ENCODE measurements at regions not wholly inside any gene's neighbourhood (a gene's known extent, or its start where the extent isn't known, plus 50 kb on each side); places are given as distances from the start of the nearest gene placed in this dataset.

DNA sequence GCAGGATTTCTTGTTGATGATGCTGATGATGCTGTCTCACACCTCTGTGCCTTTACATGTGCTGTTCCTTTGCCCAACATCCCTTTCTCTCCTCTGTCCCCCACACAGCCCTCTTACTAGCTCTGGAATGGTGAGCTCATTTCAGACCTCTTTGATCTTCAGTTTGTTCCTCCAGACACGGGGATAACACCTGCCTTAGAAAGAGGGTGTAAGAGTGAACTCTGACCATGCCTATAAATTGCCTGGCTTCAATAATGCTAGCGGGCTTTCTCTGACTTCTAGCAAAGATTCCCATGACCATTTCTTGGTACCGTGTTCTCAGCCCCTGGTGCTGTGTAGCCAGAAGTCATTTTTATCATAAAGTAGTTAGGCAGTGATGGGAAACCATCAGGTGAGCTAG lies 55.9 kb upstream of the DRD2 start:
- 73 to 81% methylated on average over 3 of the region's 3 CpGs for WGBS, 2 donors
- intact Hi-C loops (cut with DNase I; ENCODE audit: low total_unique reads) = no loop called here
- DNase-seq = no peak
- no peaks in the 10 kb centered on the region for H3K4me1 ChIP-seq
- H3K36me3 ChIP-seq (ENCODE audit: low read depth, missing control alignments) = no peaks in the 10 kb centered on the region
- H3K27ac ChIP-seq = no peak overlapping the region
- no peak overlapping the region for H3K4me3 ChIP-seq
- H3K27me3 ChIP-seq = no peaks in the 10 kb centered on the region
- H3K9me3 ChIP-seq = no peaks in the 10 kb centered on the region
- no peak for TF ChIP-seq POLR2A (IDR thresholded peaks at IDR 0.05)
- TF ChIP-seq, protein P1, sequence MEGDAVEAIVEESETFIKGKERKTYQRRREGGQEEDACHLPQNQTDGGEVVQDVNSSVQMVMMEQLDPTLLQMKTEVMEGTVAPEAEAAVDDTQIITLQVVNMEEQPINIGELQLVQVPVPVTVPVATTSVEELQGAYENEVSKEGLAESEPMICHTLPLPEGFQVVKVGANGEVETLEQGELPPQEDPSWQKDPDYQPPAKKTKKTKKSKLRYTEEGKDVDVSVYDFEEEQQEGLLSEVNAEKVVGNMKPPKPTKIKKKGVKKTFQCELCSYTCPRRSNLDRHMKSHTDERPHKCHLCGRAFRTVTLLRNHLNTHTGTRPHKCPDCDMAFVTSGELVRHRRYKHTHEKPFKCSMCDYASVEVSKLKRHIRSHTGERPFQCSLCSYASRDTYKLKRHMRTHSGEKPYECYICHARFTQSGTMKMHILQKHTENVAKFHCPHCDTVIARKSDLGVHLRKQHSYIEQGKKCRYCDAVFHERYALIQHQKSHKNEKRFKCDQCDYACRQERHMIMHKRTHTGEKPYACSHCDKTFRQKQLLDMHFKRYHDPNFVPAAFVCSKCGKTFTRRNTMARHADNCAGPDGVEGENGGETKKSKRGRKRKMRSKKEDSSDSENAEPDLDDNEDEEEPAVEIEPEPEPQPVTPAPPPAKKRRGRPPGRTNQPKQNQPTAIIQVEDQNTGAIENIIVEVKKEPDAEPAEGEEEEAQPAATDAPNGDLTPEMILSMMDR (IDR thresholded peaks at IDR 0.05) = no peak

- H3K4me1 ChIP-seq = no peaks in the 10 kb centered on the region
- WGBS, 2 donors = 75 to 95% methylated on average over 1 of the region's 1 CpG
- no peaks in the 10 kb centered on the region for H3K36me3 ChIP-seq (ENCODE audit: low read depth, missing control alignments)
- no peak for DNase-seq
- TF ChIP-seq, protein P1 (IDR thresholded peaks at IDR 0.05) = no peak
- no peak for TF ChIP-seq POLR2A (IDR thresholded peaks at IDR 0.05)
- H3K9me3 ChIP-seq = no peaks in the 10 kb centered on the region
- H3K27ac ChIP-seq = no peak overlapping the region
- H3K4me3 ChIP-seq = no peak overlapping the region
- intact Hi-C loops (cut with DNase I; ENCODE audit: low total_unique reads) = loop anchor here (10.0 kb wide), 1 partner anchor 225 kb away; no protein-coding TSS in a partner anchor
- no peaks in the 10 kb centered on the region for H3K27me3 ChIP-seq
Measured at GRCh38 chr11:113529606-113530005, 54.4 kb upstream of the DRD2 start.

- no peak for DNase-seq
- Histone ChIP-seq H3K36me3 (ENCODE audit: low read depth, missing control alignments) (no peaks in the 10 kb centered on the region), H3K27me3 (no peaks in the 10 kb centered on the region), H3K9me3 (no peaks in the 10 kb centered on the region), H3K4me1 (no peaks in the 10 kb centered on the region), H3K27ac (no peak overlapping the region), H3K4me3 (no peak overlapping the region)
- intact Hi-C loops (cut with DNase I; ENCODE audit: low total_unique reads) = loop anchor here (10.0 kb wide), 1 partner anchor 224 kb away; no protein-coding TSS in a partner anchor
- no peak for TF ChIP-seq POLR2A (IDR thresholded peaks at IDR 0.05)
- TF ChIP-seq, protein P1 (IDR thresholded peaks at IDR 0.05) = no peak
Measured at GRCh38 chr11:113528982-113529381, 53.8 kb upstream of the DRD2 start.

DNA sequence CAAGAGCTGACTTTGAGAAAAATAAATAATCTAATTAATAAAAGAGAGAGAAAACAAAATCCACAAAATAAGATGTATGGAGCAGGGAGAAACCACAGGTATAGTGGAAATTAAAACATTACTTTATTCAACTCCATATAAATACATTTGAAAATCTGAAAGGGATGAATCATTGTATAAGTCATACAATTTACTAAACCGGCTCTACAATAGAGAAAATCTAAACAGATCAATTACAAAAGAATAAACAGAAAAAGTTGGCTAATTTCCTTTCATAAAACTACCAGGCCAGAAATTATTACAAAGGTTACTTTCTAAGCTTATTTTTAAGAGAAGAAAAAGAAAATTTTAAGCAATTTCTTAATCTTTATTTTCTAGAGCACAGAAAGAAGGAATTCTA lies 51.3 kb upstream of the DRD2 start:
- Histone ChIP-seq H3K9me3 (no peaks in the 10 kb centered on the region), H3K4me3 (no peak overlapping the region), H3K4me1 (no peaks in the 10 kb centered on the region), H3K27me3 (no peaks in the 10 kb centered on the region), H3K27ac (no peak overlapping the region), H3K36me3 (ENCODE audit: low read depth, missing control alignments) (no peaks in the 10 kb centered on the region)
- intact Hi-C loops (cut with DNase I; ENCODE audit: low total_unique reads) = loop anchor here (10.0 kb wide), 1 partner anchor 222 kb away; no protein-coding TSS in a partner anchor
- 93 to 94% methylated on average over 1 of the region's 1 CpG for WGBS, 2 donors
- DNase-seq = no peak
- no peak for TF ChIP-seq POLR2A (IDR thresholded peaks at IDR 0.05)
- TF ChIP-seq, protein P1 (IDR thresholded peaks at IDR 0.05) = no peak
